SK-N-MC (cell line): ENCODE measurements at regions not wholly inside any gene's neighbourhood (a gene's known extent, or its start where the extent isn't known, plus 50 kb on each side); places are given as distances from the start of the nearest gene placed in this dataset.

Experiments
- EZH2 ChIP-seq: fragments of 200-600 bp; sonication (generic); IDR thresholded peaks from one replicate; pipeline ENCODE4 v1.6.1; 2017; ENCODE audit warnings: antibody characterized with exemption
- POLR2AphosphoS5 ChIP-seq: IDR thresholded peaks from 2 replicates; pipeline ENCODE4 v1.6.1; 2012; ENCODE audit warnings: mild to moderate bottlenecking, low read depth, low read length, borderline replicate concordance

GRCh38 chr13:99046851-99047250 is 69.0 kb upstream of the DOCK9 start:
- TF ChIP-seq EZH2 (no peak), POLR2AphosphoS5 (no peak)
